ENCODE measurements at regions not wholly inside any gene's neighbourhood (a gene's known extent, or its start where the extent isn't known, plus 50 kb on each side); places are given as distances from the start of the nearest gene placed in this dataset.

DNA sequence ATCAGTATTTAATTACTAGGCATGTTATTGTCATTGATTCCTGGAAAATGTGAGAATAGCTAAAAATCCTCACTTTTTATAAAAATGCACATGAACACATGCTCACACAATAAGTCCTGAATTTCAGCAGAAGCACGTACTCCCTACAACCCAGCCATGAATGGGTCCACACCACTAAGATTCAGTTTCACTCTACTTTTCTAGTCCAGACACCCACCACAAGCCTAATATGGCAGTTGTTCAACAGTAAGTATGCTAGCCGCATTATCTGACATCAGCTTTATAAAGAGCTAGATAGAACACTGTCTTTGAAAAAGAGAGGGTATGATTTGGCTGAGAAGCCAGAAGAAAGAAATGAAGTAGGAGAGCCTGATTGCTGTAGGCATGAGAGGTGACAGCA, 639.3 kb downstream of the BRINP1 start:
- Histone ChIP-seq H4K20me1 (ENCODE audit: insufficient read depth, low read length) (no peaks in the 10 kb centered on the region), H3K9me3 (ENCODE audit: low read depth, low read length) (no peaks in the 10 kb centered on the region), H3K27ac (ENCODE audit: low read depth, low read length) (no peak overlapping the region), H3K4me1 (ENCODE audit: insufficient read depth, low read length) (no peaks in the 10 kb centered on the region), H3K27me3 (ENCODE audit: insufficient read depth, low read length) (no peaks in the 10 kb centered on the region), H3K4me2 (ENCODE audit: insufficient read depth, low read length) (no peak overlapping the region), H3K4me3 (ENCODE audit: insufficient read depth, low read length) (no peak overlapping the region), H3K36me3 (ENCODE audit: insufficient read depth, low read length) (no peaks in the 10 kb centered on the region), H2AFZ (ENCODE audit: low read length) (no peak overlapping the region), H3K79me2 (ENCODE audit: insufficient read depth, low read length) (no peaks in the 10 kb centered on the region)
- no peak for DNase-seq (ENCODE audit: insufficient read length, low spot score, missing footprints)
- TF ChIP-seq, protein P1, sequence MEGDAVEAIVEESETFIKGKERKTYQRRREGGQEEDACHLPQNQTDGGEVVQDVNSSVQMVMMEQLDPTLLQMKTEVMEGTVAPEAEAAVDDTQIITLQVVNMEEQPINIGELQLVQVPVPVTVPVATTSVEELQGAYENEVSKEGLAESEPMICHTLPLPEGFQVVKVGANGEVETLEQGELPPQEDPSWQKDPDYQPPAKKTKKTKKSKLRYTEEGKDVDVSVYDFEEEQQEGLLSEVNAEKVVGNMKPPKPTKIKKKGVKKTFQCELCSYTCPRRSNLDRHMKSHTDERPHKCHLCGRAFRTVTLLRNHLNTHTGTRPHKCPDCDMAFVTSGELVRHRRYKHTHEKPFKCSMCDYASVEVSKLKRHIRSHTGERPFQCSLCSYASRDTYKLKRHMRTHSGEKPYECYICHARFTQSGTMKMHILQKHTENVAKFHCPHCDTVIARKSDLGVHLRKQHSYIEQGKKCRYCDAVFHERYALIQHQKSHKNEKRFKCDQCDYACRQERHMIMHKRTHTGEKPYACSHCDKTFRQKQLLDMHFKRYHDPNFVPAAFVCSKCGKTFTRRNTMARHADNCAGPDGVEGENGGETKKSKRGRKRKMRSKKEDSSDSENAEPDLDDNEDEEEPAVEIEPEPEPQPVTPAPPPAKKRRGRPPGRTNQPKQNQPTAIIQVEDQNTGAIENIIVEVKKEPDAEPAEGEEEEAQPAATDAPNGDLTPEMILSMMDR (IDR thresholded peaks at IDR 0.05; ENCODE audit: extremely low read depth, low read depth, low read length) = no peak

DNA sequence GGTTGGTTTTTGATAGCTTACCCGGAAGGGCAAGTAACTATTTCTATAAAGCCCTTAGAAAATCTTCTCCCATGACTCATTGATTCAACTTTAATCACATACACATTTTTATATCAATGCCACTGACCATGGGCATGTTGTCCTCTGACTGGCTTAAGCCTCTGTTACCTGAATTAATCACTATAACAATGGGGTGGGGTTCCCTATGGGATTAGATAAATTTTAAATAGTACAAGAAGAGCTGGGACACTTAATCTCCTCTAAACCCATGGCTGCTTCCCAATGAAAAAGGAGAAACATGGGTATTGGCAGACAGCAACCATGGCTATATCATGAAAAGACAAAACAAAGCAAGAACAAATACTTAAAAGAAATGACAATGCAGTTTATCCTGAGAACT, 636.2 kb downstream of the BRINP1 start:
- Histone ChIP-seq H4K20me1 (ENCODE audit: insufficient read depth, low read length) (no peaks in the 10 kb centered on the region), H3K36me3 (ENCODE audit: insufficient read depth, low read length) (no peaks in the 10 kb centered on the region), H3K27me3 (ENCODE audit: insufficient read depth, low read length) (no peaks in the 10 kb centered on the region), H3K9me3 (ENCODE audit: low read depth, low read length) (no peaks in the 10 kb centered on the region), H2AFZ (ENCODE audit: low read length) (no peak overlapping the region), H3K4me3 (ENCODE audit: insufficient read depth, low read length) (no peak overlapping the region), H3K4me1 (ENCODE audit: insufficient read depth, low read length) (no peaks in the 10 kb centered on the region), H3K4me2 (ENCODE audit: insufficient read depth, low read length) (no peak overlapping the region), H3K27ac (ENCODE audit: low read depth, low read length) (no peak overlapping the region), H3K79me2 (ENCODE audit: insufficient read depth, low read length) (no peaks in the 10 kb centered on the region)
- TF ChIP-seq, protein P1 (IDR thresholded peaks at IDR 0.05; ENCODE audit: extremely low read depth, low read depth, low read length) = no peak
- no peak for DNase-seq (ENCODE audit: insufficient read length, low spot score, missing footprints)

DNA sequence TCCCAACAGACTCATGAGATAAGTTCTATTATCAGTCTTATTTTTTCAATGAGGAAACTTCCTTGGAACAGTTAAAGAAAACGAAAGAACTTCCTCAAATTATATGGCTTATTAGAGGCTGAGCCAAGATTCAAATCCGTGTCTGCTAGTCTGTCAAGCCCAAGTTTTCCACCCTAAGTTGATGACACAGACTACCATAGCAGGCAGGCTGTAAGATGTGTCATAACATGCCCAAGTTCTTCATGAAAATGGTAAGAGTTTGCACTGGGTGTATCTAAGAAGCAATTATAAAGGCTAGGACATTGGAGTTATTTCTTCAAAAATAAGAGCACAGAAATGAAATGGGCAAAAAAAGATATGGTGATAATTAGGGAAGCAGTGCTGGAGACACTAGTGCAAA, 634.5 kb downstream of the BRINP1 start:
- TF ChIP-seq, protein P1 (IDR thresholded peaks at IDR 0.05; ENCODE audit: extremely low read depth, low read depth, low read length) = no peak
- no peak overlapping the region for H3K4me3 ChIP-seq (ENCODE audit: insufficient read depth, low read length)
- no peaks in the 10 kb centered on the region for H3K36me3 ChIP-seq (ENCODE audit: insufficient read depth, low read length)
- no peaks in the 10 kb centered on the region for H3K4me1 ChIP-seq (ENCODE audit: insufficient read depth, low read length)
- no peak for DNase-seq (ENCODE audit: insufficient read length, low spot score, missing footprints)
- no peaks in the 10 kb centered on the region for H3K79me2 ChIP-seq (ENCODE audit: insufficient read depth, low read length)
- no peak overlapping the region for H2AFZ ChIP-seq (ENCODE audit: low read length)
- no peaks in the 10 kb centered on the region for H4K20me1 ChIP-seq (ENCODE audit: insufficient read depth, low read length)
- no peaks in the 10 kb centered on the region for H3K9me3 ChIP-seq (ENCODE audit: low read depth, low read length)
- no peak overlapping the region for H3K4me2 ChIP-seq (ENCODE audit: insufficient read depth, low read length)
- no peaks in the 10 kb centered on the region for H3K27me3 ChIP-seq (ENCODE audit: insufficient read depth, low read length)
- no peak overlapping the region for H3K27ac ChIP-seq (ENCODE audit: low read depth, low read length)

DNA sequence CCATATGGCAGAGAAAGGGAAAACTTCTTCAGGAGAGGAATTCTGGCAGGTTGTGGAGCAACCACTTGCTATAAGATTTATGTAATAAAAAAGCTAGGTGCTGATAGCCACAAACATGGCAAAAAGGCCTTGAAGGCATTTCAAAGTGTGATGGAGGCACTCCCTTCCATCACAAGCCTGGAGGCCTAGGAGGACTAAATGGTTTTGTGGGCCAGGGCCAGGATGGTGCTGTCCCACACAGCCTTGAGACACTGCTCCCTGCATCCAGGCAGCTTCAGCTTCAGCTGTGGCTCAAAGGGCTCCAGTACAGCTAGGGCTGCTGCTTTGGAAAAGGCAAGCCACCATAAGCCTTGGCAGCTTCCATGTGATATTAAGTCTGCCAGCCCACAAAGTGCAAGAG, 632.8 kb downstream of the BRINP1 start:
- TF ChIP-seq, protein P1 (IDR thresholded peaks at IDR 0.05; ENCODE audit: extremely low read depth, low read depth, low read length) = no peak

More for the DNA sequence above, 632.8 kb downstream of the BRINP1 start:
- no peak overlapping the region for H3K27ac ChIP-seq (ENCODE audit: low read depth, low read length)
- H3K27me3 ChIP-seq (ENCODE audit: insufficient read depth, low read length) = no peaks in the 10 kb centered on the region
- H3K36me3 ChIP-seq (ENCODE audit: insufficient read depth, low read length) = no peaks in the 10 kb centered on the region
- H3K4me3 ChIP-seq (ENCODE audit: insufficient read depth, low read length) = no peak overlapping the region
- H3K4me2 ChIP-seq (ENCODE audit: insufficient read depth, low read length) = no peak overlapping the region
- H4K20me1 ChIP-seq (ENCODE audit: insufficient read depth, low read length) = no peaks in the 10 kb centered on the region
- H2AFZ ChIP-seq (ENCODE audit: low read length) = no peak overlapping the region
- no peaks in the 10 kb centered on the region for H3K79me2 ChIP-seq (ENCODE audit: insufficient read depth, low read length)
- no peaks in the 10 kb centered on the region for H3K4me1 ChIP-seq (ENCODE audit: insufficient read depth, low read length)
- DNase-seq (ENCODE audit: insufficient read length, low spot score, missing footprints) = no peak
- H3K9me3 ChIP-seq (ENCODE audit: low read depth, low read length) = no peaks in the 10 kb centered on the region
